G401.6 (cell line): ENCODE measurements at regions not wholly inside any gene's neighbourhood (a gene's known extent, or its start where the extent isn't known, plus 50 kb on each side); places are given as distances from the start of the nearest gene placed in this dataset.

Source experiments
- FAIRE-seq: peaks from 2 replicates; lab custom pipeline; 2012; peaks lifted over from hg19 to GRCh38; lab: Jason Lieb, UNC

GRCh38 chr7:36100634-36101033 is 52.4 kb upstream of the EEPD1 start:
- FAIRE-seq: no peak
